ENCODE measurements at regions not wholly inside any gene's neighbourhood (a gene's known extent, or its start where the extent isn't known, plus 50 kb on each side); places are given as distances from the start of the nearest gene placed in this dataset.

GRCh38 chr13:106799781-106800335 lies 231.9 kb upstream of the ARGLU1 start:
- Histone ChIP-seq H2AFZ (ENCODE audit: low read depth, low read length, severe bottlenecking) (no peak overlapping the region), H3F3A (ENCODE audit: insufficient read depth) (no peaks in the 10 kb centered on the region), H3K27ac (ENCODE audit: low read depth, low read length) (no peak overlapping the region), H3K9me3 (ENCODE audit: insufficient read depth, low read length) (no peaks in the 10 kb centered on the region), H3K79me2 (ENCODE audit: insufficient read depth, low read length) (no peaks in the 10 kb centered on the region), H3K9me2 (replicated peaks; ENCODE audit: insufficient read depth, low read length) (no peaks in the 10 kb centered on the region), H4K20me1 (ENCODE audit: low read depth, low read length) (no peaks in the 10 kb centered on the region), H3K27me3 (ENCODE audit: low read length) (no peaks in the 10 kb centered on the region), H3K4me2 (ENCODE audit: low read depth, low read length, poor library complexity, severe bottlenecking) (no peak overlapping the region), H3K9ac (ENCODE audit: low read length) (no peak overlapping the region), H3K36me3 (ENCODE audit: low read length) (no peaks in the 10 kb centered on the region), H3K4me3 (ENCODE audit: insufficient read depth, low read length, poor library complexity, severe bottlenecking) (no peak overlapping the region)
- TF ChIP-seq, protein P1, sequence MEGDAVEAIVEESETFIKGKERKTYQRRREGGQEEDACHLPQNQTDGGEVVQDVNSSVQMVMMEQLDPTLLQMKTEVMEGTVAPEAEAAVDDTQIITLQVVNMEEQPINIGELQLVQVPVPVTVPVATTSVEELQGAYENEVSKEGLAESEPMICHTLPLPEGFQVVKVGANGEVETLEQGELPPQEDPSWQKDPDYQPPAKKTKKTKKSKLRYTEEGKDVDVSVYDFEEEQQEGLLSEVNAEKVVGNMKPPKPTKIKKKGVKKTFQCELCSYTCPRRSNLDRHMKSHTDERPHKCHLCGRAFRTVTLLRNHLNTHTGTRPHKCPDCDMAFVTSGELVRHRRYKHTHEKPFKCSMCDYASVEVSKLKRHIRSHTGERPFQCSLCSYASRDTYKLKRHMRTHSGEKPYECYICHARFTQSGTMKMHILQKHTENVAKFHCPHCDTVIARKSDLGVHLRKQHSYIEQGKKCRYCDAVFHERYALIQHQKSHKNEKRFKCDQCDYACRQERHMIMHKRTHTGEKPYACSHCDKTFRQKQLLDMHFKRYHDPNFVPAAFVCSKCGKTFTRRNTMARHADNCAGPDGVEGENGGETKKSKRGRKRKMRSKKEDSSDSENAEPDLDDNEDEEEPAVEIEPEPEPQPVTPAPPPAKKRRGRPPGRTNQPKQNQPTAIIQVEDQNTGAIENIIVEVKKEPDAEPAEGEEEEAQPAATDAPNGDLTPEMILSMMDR (IDR thresholded peaks at IDR 0.05; ENCODE audit: insufficient read depth, low read length, poor library complexity, severe bottlenecking), result no peak
- no peak for TF ChIP-seq EZH2phosphoT487 (conservative IDR thresholded peaks at IDR 0.05; ENCODE audit: low read length)

DNA sequence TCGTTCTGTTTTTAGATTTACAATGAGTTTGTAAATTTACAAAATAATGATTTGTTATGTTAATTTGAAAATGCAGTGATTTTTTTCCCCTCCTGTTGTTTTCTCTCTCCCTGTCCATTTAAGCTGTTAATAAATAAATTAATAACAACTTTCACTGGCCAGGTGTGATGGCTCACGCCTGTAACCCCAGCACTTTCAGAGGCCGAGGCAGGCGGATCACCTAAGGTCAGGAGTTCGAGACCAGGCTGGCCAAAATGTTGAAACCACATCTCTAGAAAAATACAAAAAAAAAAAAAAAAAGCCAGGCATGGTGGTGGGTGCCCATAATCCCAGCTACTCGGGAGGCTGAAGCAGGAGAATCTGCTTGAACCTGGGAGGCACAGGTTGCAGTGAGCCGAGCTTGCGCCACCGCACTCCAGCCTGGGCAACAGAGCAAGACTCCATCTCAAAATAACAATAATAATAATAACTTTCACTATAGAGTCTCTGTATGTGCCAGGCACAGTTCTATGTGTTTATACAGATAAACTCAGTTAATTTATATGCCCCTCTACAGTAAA lies 229.2 kb upstream of the ARGLU1 start:
- H3K4me2 ChIP-seq (ENCODE audit: low read depth, low read length, poor library complexity, severe bottlenecking), result no peak overlapping the region
- no peak overlapping the region for H3K27ac ChIP-seq (ENCODE audit: low read depth, low read length)
- H3K9me3 ChIP-seq (ENCODE audit: insufficient read depth, low read length), result no peaks in the 10 kb centered on the region
- no peaks in the 10 kb centered on the region for H3K79me2 ChIP-seq (ENCODE audit: insufficient read depth, low read length)
- no peaks in the 10 kb centered on the region for H3K36me3 ChIP-seq (ENCODE audit: low read length)
- TF ChIP-seq, protein P1 (IDR thresholded peaks at IDR 0.05; ENCODE audit: insufficient read depth, low read length, poor library complexity, severe bottlenecking), result no peak
- no peak for TF ChIP-seq EZH2phosphoT487 (conservative IDR thresholded peaks at IDR 0.05; ENCODE audit: low read length)
- no peak overlapping the region for H2AFZ ChIP-seq (ENCODE audit: low read depth, low read length, severe bottlenecking)
- no peaks in the 10 kb centered on the region for H3K9me2 ChIP-seq (replicated peaks; ENCODE audit: insufficient read depth, low read length)
- H3F3A ChIP-seq (ENCODE audit: insufficient read depth), result no peaks in the 10 kb centered on the region
- H3K27me3 ChIP-seq (ENCODE audit: low read length), result no peaks in the 10 kb centered on the region
- no peak overlapping the region for H3K4me3 ChIP-seq (ENCODE audit: insufficient read depth, low read length, poor library complexity, severe bottlenecking)
- H3K9ac ChIP-seq (ENCODE audit: low read length), result no peak overlapping the region
- H4K20me1 ChIP-seq (ENCODE audit: low read depth, low read length), result no peaks in the 10 kb centered on the region

GRCh38 chr13:106796280-106797047 lies 228.5 kb upstream of the ARGLU1 start:
- Histone ChIP-seq H3K79me2 (ENCODE audit: insufficient read depth, low read length) (no peaks in the 10 kb centered on the region), H3K4me2 (ENCODE audit: low read depth, low read length, poor library complexity, severe bottlenecking) (no peak overlapping the region), H2AFZ (ENCODE audit: low read depth, low read length, severe bottlenecking) (no peak overlapping the region), H3K36me3 (ENCODE audit: low read length) (no peaks in the 10 kb centered on the region), H3K9me2 (replicated peaks; ENCODE audit: insufficient read depth, low read length) (no peaks in the 10 kb centered on the region), H3K27ac (ENCODE audit: low read depth, low read length) (no peak overlapping the region), H3K4me3 (ENCODE audit: insufficient read depth, low read length, poor library complexity, severe bottlenecking) (no peak overlapping the region), H4K20me1 (ENCODE audit: low read depth, low read length) (no peaks in the 10 kb centered on the region), H3K27me3 (ENCODE audit: low read length) (no peaks in the 10 kb centered on the region), H3F3A (ENCODE audit: insufficient read depth) (no peaks in the 10 kb centered on the region), H3K9me3 (ENCODE audit: insufficient read depth, low read length) (no peaks in the 10 kb centered on the region), H3K9ac (ENCODE audit: low read length) (no peak overlapping the region)
- TF ChIP-seq, protein P1 (IDR thresholded peaks at IDR 0.05; ENCODE audit: insufficient read depth, low read length, poor library complexity, severe bottlenecking), result no peak
- TF ChIP-seq EZH2phosphoT487 (conservative IDR thresholded peaks at IDR 0.05; ENCODE audit: low read length), result no peak

All from SU-DHL-6 (cell line).